Neural crest cell (in vitro differentiated cells): ENCODE measurements at regions not wholly inside any gene's neighbourhood (a gene's known extent, or its start where the extent isn't known, plus 50 kb on each side); places are given as distances from the start of the nearest gene placed in this dataset.

ENCODE experiments used
- DNase-seq: peaks from one replicate; pipeline ENCODE4 v3.0.0; 2021; ENCODE audit warnings: low read depth, mixed read lengths, low spot score
- H3K27ac Mint-ChIP-seq: one replicate; pipeline ENCODE4 v1.8.0; 2021; ENCODE audit warnings: mild to moderate bottlenecking, mixed read lengths; ENCODE audit not compliant: unreplicated experiment
- H3K27me3 Mint-ChIP-seq: 2 replicates; pipeline ENCODE4 v1.8.0; 2021; ENCODE audit warnings: low read depth, mild to moderate bottlenecking, mixed read lengths
- H3K36me3 Mint-ChIP-seq: 2 replicates; pipeline ENCODE4 v1.8.0; 2021; ENCODE audit warnings: low read depth, mild to moderate bottlenecking, mixed read lengths
- H3K4me1 Mint-ChIP-seq: 2 replicates; pipeline ENCODE4 v1.8.0; 2021; ENCODE audit warnings: mixed read lengths
- H3K4me3 Mint-ChIP-seq: one replicate; pipeline ENCODE4 v1.8.0; 2021; ENCODE audit warnings: mild to moderate bottlenecking, mixed read lengths
- H3K9me3 Mint-ChIP-seq: 2 replicates; pipeline ENCODE4 v1.8.0; 2021; ENCODE audit warnings: mixed read lengths
- CTCF ChIP-seq: fragments of 200-600 bp; sonication (generic); conservative IDR thresholded peaks from 2 replicates; pipeline ENCODE4 v1.5.0; 2021; ENCODE audit warnings: antibody characterized with exemption, mild to moderate bottlenecking

- Mint-ChIP-seq H3K27me3 (no peaks in the 10 kb centered on the region), H3K4me3 (no peak overlapping the region)
- no peak for TF ChIP-seq CTCF
Observed at GRCh38 chr18:73869182-73869581, 278.5 kb downstream of the FBXO15 start.

GRCh38 chr18:73861771-73862170 lies 285.9 kb downstream of the FBXO15 start:
- Mint-ChIP-seq H3K27me3 (no peaks in the 10 kb centered on the region), H3K4me3 (no peak overlapping the region), H3K4me1 (no peaks in the 10 kb centered on the region), H3K27ac (no peak overlapping the region), H3K9me3 (peaks cover 3% of the 10 kb centered on the region), H3K36me3 (no peaks in the 10 kb centered on the region)
- DNase-seq: no peak
- TF ChIP-seq CTCF: no peak

More at GRCh38 chr18:73869182-73869581, 278.5 kb downstream of the FBXO15 start:
- Mint-ChIP-seq H3K4me1 (no peaks in the 10 kb centered on the region), H3K27ac (no peak overlapping the region), H3K9me3 (peaks cover 3% of the 10 kb centered on the region), H3K36me3 (no peaks in the 10 kb centered on the region)
- no peak for DNase-seq

GRCh38 chr18:73859837-73860397 lies 287.7 kb downstream of the FBXO15 start:
- Mint-ChIP-seq H3K9me3 (peaks cover 3% of the 10 kb centered on the region), H3K36me3 (no peaks in the 10 kb centered on the region), H3K4me3 (no peak overlapping the region)

GRCh38 chr18:73852789-73853549 lies 294.7 kb downstream of the FBXO15 start:
- H3K9me3 Mint-ChIP-seq: peaks cover 3% of the 10 kb centered on the region
- peak overlapping the region; percentile 28 for H3K27ac Mint-ChIP-seq
- DNase-seq: no peak
- H3K4me1 Mint-ChIP-seq: no peaks in the 10 kb centered on the region
- no peaks in the 10 kb centered on the region for H3K27me3 Mint-ChIP-seq
- no peaks in the 10 kb centered on the region for H3K36me3 Mint-ChIP-seq
- TF ChIP-seq CTCF: no peak
- no peak overlapping the region for H3K4me3 Mint-ChIP-seq

More at GRCh38 chr18:73859837-73860397, 287.7 kb downstream of the FBXO15 start:
- no peak for TF ChIP-seq CTCF
- no peaks in the 10 kb centered on the region for H3K27me3 Mint-ChIP-seq
- DNase-seq: no peak
- H3K27ac Mint-ChIP-seq: no peak overlapping the region
- H3K4me1 Mint-ChIP-seq: no peaks in the 10 kb centered on the region

- Mint-ChIP-seq H3K36me3 (no peaks in the 10 kb centered on the region), H3K9me3 (peaks cover under 1% of the 10 kb centered on the region), H3K27me3 (no peaks in the 10 kb centered on the region), H3K27ac (no peak overlapping the region), H3K4me3 (no peak overlapping the region), H3K4me1 (no peaks in the 10 kb centered on the region)
- no peak for TF ChIP-seq CTCF
- DNase-seq: no peak
Observed at GRCh38 chr18:73850782-73851181, 296.9 kb downstream of the FBXO15 start.
